HepG2 (cell line): ENCODE measurements at regions not wholly inside any gene's neighbourhood (a gene's known extent, or its start where the extent isn't known, plus 50 kb on each side); places are given as distances from the start of the nearest gene placed in this dataset.

Experiments
- ATAC-seq: fragments of 200-7000 bp; cut with Tn5 transposase; 3 replicates; pipeline ENCODE4 v1.9.1; 2020; ENCODE audit warnings: mild to moderate bottlenecking, moderate library complexity
- BruUV-seq: library from RNA; stranded (reverse); fragments of 400-500 nt; replicated peaks from 2 replicates; lab custom pipeline; 2021; lab: Mats Ljungman, UMichigan
- CTCF ChIA-PET: fragments of 300-600 bp; formaldehyde crosslinking; extraction: SDS; loops from one replicate; lab custom pipeline; 2021; ENCODE audit warnings: low total read pairs, inconsistent platforms, low intra/inter-chr PET ratio; lab: Yijun Ruan, JAX
- POLR2A ChIA-PET: fragments of 350-600 bp; sonication (Branson Sonifier 250); formaldehyde crosslinking; loops from one replicate; lab custom pipeline; 2020; ENCODE audit warnings: antibody characterized with exemption, inconsistent platforms; lab: Yijun Ruan, JAX
- DNase-seq: peaks from one replicate; pipeline ENCODE4 v3.0.0-alpha.2; 2015; ENCODE audit warnings: low spot score
- FAIRE-seq: peaks from 3 replicates; lab custom pipeline; 2011; peaks lifted over from hg19 to GRCh38; lab: Jason Lieb, UNC
- H2AFZ ChIP-seq: one replicate; pipeline ENCODE4 v1.6.1; 2011; ENCODE audit warnings: low read length, inconsistent platforms
- H3K27ac ChIP-seq: fragments of 300-600 bp; 3 replicates; pipeline ENCODE4 v1.8.0; 2011; ENCODE audit warnings: mixed run types, mild to moderate bottlenecking, mixed read lengths, low read length, inconsistent platforms; ENCODE audit not compliant: insufficient read depth; ENCODE audit errors: extremely low read length
- H3K27me3 ChIP-seq, 2 experiments: fragments of 200-600 bp in 1 of 2; 2 replicates in 1 of 2; 3 replicates in 1 of 2; pipeline versions ENCODE4 v1.6.0 to v1.8.0; 2011; ENCODE audit warnings: low read length in 2 of 2, mild to moderate bottlenecking in 2 of 2, moderate library complexity in 2 of 2, inconsistent platforms in 1 of 2; ENCODE audit not compliant: insufficient read depth in 2 of 2, control insufficient read depth in 1 of 2
- H3K36me3 ChIP-seq, 2 experiments: fragments of 200-600 bp in 1 of 2; replicated peaks in 1 of 2; 2 replicates in 1 of 2; 3 replicates in 1 of 2; pipeline versions ENCODE4 v1.5.1 to v1.8.0; 2011; ENCODE audit warnings: low read length in 2 of 2, inconsistent platforms in 1 of 2; ENCODE audit not compliant: insufficient read depth in 2 of 2, control insufficient read depth in 1 of 2
- H3K4me1 ChIP-seq: 2 replicates; pipeline ENCODE4 v1.5.1; 2012; ENCODE audit warnings: low read length, inconsistent platforms; ENCODE audit not compliant: insufficient read depth
- H3K4me2 ChIP-seq: 2 replicates; pipeline ENCODE4 v1.6.0; 2011; ENCODE audit warnings: low read depth, low read length, inconsistent platforms
- H3K4me3 ChIP-seq, 3 experiments: fragments of 200-600 bp in 1 of 3; sonication (generic), shearing (Covaris generic) in 1 of 3; replicated peaks in 1 of 3; 2 replicates each; pipeline ENCODE4 v1.5.1; 2011 to 2016; ENCODE audit warnings: low read length in 3 of 3, inconsistent platforms in 2 of 3, low read depth in 2 of 3, mild to moderate bottlenecking in 2 of 3, control low read depth in 1 of 3, mixed read lengths in 1 of 3; ENCODE audit not compliant: insufficient read depth in 1 of 3
- H3K79me2 ChIP-seq: one replicate; pipeline ENCODE4 v1.6.1; 2011; ENCODE audit warnings: low read length, inconsistent platforms; ENCODE audit not compliant: insufficient read depth
- H3K9ac ChIP-seq: 2 replicates; pipeline ENCODE4 v1.6.0; 2011; ENCODE audit warnings: mild to moderate bottlenecking, low read depth, low read length, inconsistent platforms; ENCODE audit not compliant: insufficient read depth
- H3K9me3 ChIP-seq: 2 replicates; pipeline ENCODE4 v1.5.1; 2012; ENCODE audit warnings: mild to moderate bottlenecking, low read length
- H4K20me1 ChIP-seq: 2 replicates; pipeline ENCODE4 v1.6.0; 2011; ENCODE audit warnings: inconsistent platforms, mild to moderate bottlenecking, low read length, moderate library complexity; ENCODE audit not compliant: insufficient read depth
- AGO1 ChIP-seq: fragments of 200-400 bp; formaldehyde crosslinking; IDR thresholded peaks from 2 replicates; pipeline ENCODE4 v1.6.1; 2017; ENCODE audit warnings: mild to moderate bottlenecking, low read depth, low read length, moderate library complexity; ENCODE audit not compliant: poor library complexity, severe bottlenecking
- KDM3A ChIP-seq: IDR thresholded peaks from 2 replicates; pipeline ENCODE4 v1.6.1; 2018; ENCODE audit warnings: low read depth, missing compliant biosample characterization
- NFIB ChIP-seq: sonication (generic); formaldehyde crosslinking; IDR thresholded peaks from 2 replicates; pipeline ENCODE4 v1.9.0; 2021; ENCODE audit warnings: missing genetic modification reagents, mild to moderate bottlenecking, borderline replicate concordance
- SCMH1 ChIP-seq: sonication (generic); formaldehyde crosslinking; IDR thresholded peaks from 2 replicates; pipeline ENCODE4 v1.9.0; 2021; ENCODE audit warnings: missing genetic modification reagents, mild to moderate bottlenecking, borderline replicate concordance
- TP53 ChIP-seq: sonication (generic); formaldehyde crosslinking; conservative IDR thresholded peaks from 2 replicates; pipeline ENCODE4 v1.4.0; 2020; ENCODE audit warnings: missing genetic modification reagents
- ZBTB2 ChIP-seq: sonication (generic); formaldehyde crosslinking; IDR thresholded peaks from 2 replicates; pipeline ENCODE4 v1.8.0; 2022; ENCODE audit warnings: low read depth, missing genetic modification reagents
- ZNF678 ChIP-seq: sonication (generic); formaldehyde crosslinking; IDR thresholded peaks from 2 replicates; pipeline ENCODE4 v1.4.0; 2020; ENCODE audit warnings: mild to moderate bottlenecking, missing genetic modification reagents
- WGBS: methylation state at CpG from one replicate; pipeline ENCODE4 v1.1.6; 2017; ENCODE audit warnings: low lambda C conversion rate; 5-methylcytosine and 5-hydroxymethylcytosine counted together
- in situ Hi-C: cut with HindIII; loops from 2 replicates; pipeline ENCODE4 v1.10.0; 2017; ENCODE audit warnings: low pct_unique_long_range_greater_than_20kb; ENCODE audit not compliant: extremely low pct_ligation_motif_present
- intact Hi-C: fragments of 100-400 bp; cut with micrococcal nuclease; formaldehyde crosslinking; loops from one replicate; pipeline ENCODE4 v1.10.0; 2022; ENCODE audit not compliant: unreplicated experiment
- TF ChIP-seq, protein P1 (sequence below): sonication (generic); formaldehyde crosslinking; IDR thresholded peaks from 2 replicates; pipeline ENCODE4 v1.4.0; 2020; ENCODE audit warnings: mild to moderate bottlenecking, missing genetic modification reagents, borderline replicate concordance

DNA sequence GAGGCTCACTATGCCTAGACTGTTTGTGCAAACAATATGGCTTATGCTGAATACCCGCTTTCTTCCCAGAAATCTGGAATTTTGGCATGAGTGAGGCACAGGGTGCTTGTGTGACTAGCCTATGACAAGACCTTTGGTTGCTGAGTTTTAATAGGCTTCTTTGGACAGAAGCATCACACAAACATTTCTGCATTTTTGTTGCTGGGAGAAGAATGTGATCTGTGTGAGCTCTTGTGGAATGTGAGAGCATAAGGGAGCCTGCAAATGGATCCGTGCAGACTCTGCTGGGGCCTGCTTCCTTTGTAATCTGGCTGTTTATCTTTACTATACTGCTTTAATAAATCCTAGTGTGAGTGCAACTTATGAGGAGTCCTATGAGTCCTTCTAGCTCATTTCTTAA, 83.0 kb upstream of the ZDHHC17 start:
- no peak; the same call in 2 of the 3 replicates for ATAC-seq
- no peak for DNase-seq
- TF ChIP-seq TP53 (CRISPR knock-in tag) (no peak), KDM3A (CRISPR knock-in tag) (no peak), SCMH1 (CRISPR knock-in tag) (no peak), ZBTB2 (CRISPR knock-in tag) (no peak), AGO1 (no peak), ZNF678 (CRISPR knock-in tag) (no peak), NFIB (CRISPR knock-in tag) (no peak)
- TF ChIP-seq, protein P1, sequence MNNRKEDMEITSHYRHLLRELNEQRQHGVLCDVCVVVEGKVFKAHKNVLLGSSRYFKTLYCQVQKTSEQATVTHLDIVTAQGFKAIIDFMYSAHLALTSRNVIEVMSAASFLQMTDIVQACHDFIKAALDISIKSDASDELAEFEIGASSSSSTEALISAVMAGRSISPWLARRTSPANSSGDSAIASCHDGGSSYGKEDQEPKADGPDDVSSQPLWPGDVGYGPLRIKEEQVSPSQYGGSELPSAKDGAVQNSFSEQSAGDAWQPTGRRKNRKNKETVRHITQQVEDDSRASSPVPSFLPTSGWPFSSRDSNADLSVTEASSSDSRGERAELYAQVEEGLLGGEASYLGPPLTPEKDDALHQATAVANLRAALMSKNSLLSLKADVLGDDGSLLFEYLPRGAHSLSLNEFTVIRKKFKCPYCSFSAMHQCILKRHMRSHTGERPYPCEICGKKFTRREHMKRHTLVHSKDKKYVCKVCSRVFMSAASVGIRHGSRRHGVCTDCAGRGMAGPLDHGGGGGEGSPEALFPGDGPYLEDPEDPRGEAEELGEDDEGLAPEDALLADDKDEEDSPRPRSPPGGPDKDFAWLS (CRISPR knock-in tag): no peak
- TF ChIP-seq, all 625 proteins: peak for 0

More for the DNA sequence above, 83.0 kb upstream of the ZDHHC17 start:
- no peak overlapping the region for H3K4me2 ChIP-seq
- no peak overlapping the region for H3K27ac ChIP-seq
- H3K36me3 ChIP-seq: no peaks in the 10 kb centered on the region
- no peak overlapping the region for H3K9ac ChIP-seq
- H2AFZ ChIP-seq: no peak overlapping the region
- ChIA-PET POLR2A (no interaction called here), CTCF (no interaction called here)
- no peaks in the 10 kb centered on the region for H3K9me3 ChIP-seq
- no peaks in the 10 kb centered on the region for H3K27me3 ChIP-seq
- no peak overlapping the region for H3K4me3 ChIP-seq
- H3K4me1 ChIP-seq: no peaks in the 10 kb centered on the region
- no peaks in the 10 kb centered on the region for H4K20me1 ChIP-seq
- in situ Hi-C loops (no loop called here), intact Hi-C loops (no loop called here)
- FAIRE-seq: no peak
- WGBS: 0% methylated on average over 2 of the region's 2 CpGs
- no peaks in the 10 kb centered on the region for H3K79me2 ChIP-seq
- no TSS peak for BruUV-seq
